ENCODE measurements at regions not wholly inside any gene's neighbourhood (a gene's known extent, or its start where the extent isn't known, plus 50 kb on each side); places are given as distances from the start of the nearest gene placed in this dataset.

- H2AFZ ChIP-seq (ENCODE audit: low read length) = no peak overlapping the region
- no peak for TF ChIP-seq EZH2 (IDR thresholded peaks at IDR 0.05; ENCODE audit: low read length, missing control alignments)
- TF ChIP-seq CTCF (conservative IDR thresholded peaks at IDR 0.05 in 1 of 2, IDR thresholded peaks at IDR 0.05 in 1 of 2; ENCODE audit: low read depth in 1 of 2, low read length in 2 of 2) = no peak
- no peaks in the 10 kb centered on the region for H4K20me1 ChIP-seq (ENCODE audit: control insufficient read depth, extremely low read depth, insufficient read depth, low read length)
- no peaks in the 10 kb centered on the region for H3K79me2 ChIP-seq (ENCODE audit: control insufficient read depth, insufficient read depth, low read length)
- peaks cover 5% of the 10 kb centered on the region for H3K36me3 ChIP-seq (ENCODE audit: control insufficient read depth, insufficient read depth, low read length)
- H3K27ac ChIP-seq (ENCODE audit: insufficient read depth, low read length) = no peak overlapping the region
- H3K27me3 ChIP-seq (ENCODE audit: control insufficient read depth, insufficient read depth, low read length) = no peaks in the 10 kb centered on the region
- no peak overlapping the region for H3K4me2 ChIP-seq (ENCODE audit: extremely low read depth, insufficient read depth, low read length)
- H3K9ac ChIP-seq (ENCODE audit: insufficient read depth, low read length) = no peak overlapping the region
- H3K9me3 ChIP-seq (ENCODE audit: control insufficient read depth, insufficient read depth, low read depth, low read length) = no peaks in the 10 kb centered on the region
- H3K4me1 ChIP-seq (ENCODE audit: control insufficient read depth, extremely low read depth, insufficient read depth, low read length) = peaks cover 24% of the 10 kb centered on the region
- DNase-seq (ENCODE audit: low read depth in 2 of 2) = no peak
- H3K4me3 ChIP-seq (replicated peaks in 1 of 4; ENCODE audit: control extremely low read depth in 1 of 4, insufficient read depth in 1 of 4, low read depth in 3 of 4, low read length in 4 of 4) = no peak overlapping the region
Observed at GRCh38 chr12:124451016-124451415, 116.4 kb downstream of the NCOR2 start.

GRCh38 chr12:124450376-124450750 is 117.0 kb downstream of the NCOR2 start:
- no peak overlapping the region for H3K27ac ChIP-seq (ENCODE audit: insufficient read depth, low read length)
- TF ChIP-seq CTCF (conservative IDR thresholded peaks at IDR 0.05 in 1 of 2, IDR thresholded peaks at IDR 0.05 in 1 of 2; ENCODE audit: low read depth in 1 of 2, low read length in 2 of 2) (no peak), EZH2 (IDR thresholded peaks at IDR 0.05; ENCODE audit: low read length, missing control alignments) (no peak)
- H3K36me3 ChIP-seq (ENCODE audit: control insufficient read depth, insufficient read depth, low read length) = peaks cover 2% of the 10 kb centered on the region
- no peak overlapping the region for H2AFZ ChIP-seq (ENCODE audit: low read length)
- no peak overlapping the region for H3K4me2 ChIP-seq (ENCODE audit: extremely low read depth, insufficient read depth, low read length)
- H3K79me2 ChIP-seq (ENCODE audit: control insufficient read depth, insufficient read depth, low read length) = no peaks in the 10 kb centered on the region
- no peaks in the 10 kb centered on the region for H3K27me3 ChIP-seq (ENCODE audit: control insufficient read depth, insufficient read depth, low read length)
- no peak for DNase-seq (ENCODE audit: low read depth in 2 of 2)
- H4K20me1 ChIP-seq (ENCODE audit: control insufficient read depth, extremely low read depth, insufficient read depth, low read length) = no peaks in the 10 kb centered on the region
- no peak overlapping the region for H3K4me3 ChIP-seq (replicated peaks in 1 of 4; ENCODE audit: control extremely low read depth in 1 of 4, insufficient read depth in 1 of 4, low read depth in 3 of 4, low read length in 4 of 4)
- peaks cover 24% of the 10 kb centered on the region for H3K4me1 ChIP-seq (ENCODE audit: control insufficient read depth, extremely low read depth, insufficient read depth, low read length)
- no peaks in the 10 kb centered on the region for H3K9me3 ChIP-seq (ENCODE audit: control insufficient read depth, insufficient read depth, low read depth, low read length)
- no peak overlapping the region for H3K9ac ChIP-seq (ENCODE audit: insufficient read depth, low read length)

- DNase-seq (ENCODE audit: low read depth in 2 of 2) = no peak
- TF ChIP-seq CTCF (conservative IDR thresholded peaks at IDR 0.05 in 1 of 2, IDR thresholded peaks at IDR 0.05 in 1 of 2; ENCODE audit: low read depth in 1 of 2, low read length in 2 of 2) = no peak
- TF ChIP-seq EZH2 (IDR thresholded peaks at IDR 0.05; ENCODE audit: low read length, missing control alignments) = no peak
- H3K9ac ChIP-seq (ENCODE audit: insufficient read depth, low read length) = no peak overlapping the region
- H3K4me1 ChIP-seq (ENCODE audit: control insufficient read depth, extremely low read depth, insufficient read depth, low read length) = peaks cover 23% of the 10 kb centered on the region
- no peak overlapping the region for H2AFZ ChIP-seq (ENCODE audit: low read length)
- H4K20me1 ChIP-seq (ENCODE audit: control insufficient read depth, extremely low read depth, insufficient read depth, low read length) = no peaks in the 10 kb centered on the region
- H3K27me3 ChIP-seq (ENCODE audit: control insufficient read depth, insufficient read depth, low read length) = no peaks in the 10 kb centered on the region
- no peak overlapping the region for H3K4me3 ChIP-seq (replicated peaks in 1 of 4; ENCODE audit: control extremely low read depth in 1 of 4, insufficient read depth in 1 of 4, low read depth in 3 of 4, low read length in 4 of 4)
- peaks cover 2% of the 10 kb centered on the region for H3K36me3 ChIP-seq (ENCODE audit: control insufficient read depth, insufficient read depth, low read length)
- H3K79me2 ChIP-seq (ENCODE audit: control insufficient read depth, insufficient read depth, low read length) = no peaks in the 10 kb centered on the region
- H3K27ac ChIP-seq (ENCODE audit: insufficient read depth, low read length) = no peak overlapping the region
- no peak overlapping the region for H3K4me2 ChIP-seq (ENCODE audit: extremely low read depth, insufficient read depth, low read length)
- H3K9me3 ChIP-seq (ENCODE audit: control insufficient read depth, insufficient read depth, low read depth, low read length) = no peaks in the 10 kb centered on the region
Observed at GRCh38 chr12:124449623-124450375, 117.6 kb downstream of the NCOR2 start.

All from fibroblast of lung (primary cell).